Endothelial cell of umbilical vein (primary cell): ENCODE measurements at regions not wholly inside any gene's neighbourhood (a gene's known extent, or its start where the extent isn't known, plus 50 kb on each side); places are given as distances from the start of the nearest gene placed in this dataset.

ENCODE experiments used
- BruUV-seq: library from RNA; stranded (reverse); fragments of 400-500 nt; replicated peaks from 2 replicates; lab custom pipeline; 2021; lab: Mats Ljungman, UMichigan
- CTCF ChIA-PET: fragments of 300-600, 350-600 bp; sonication (Branson Sonifier 250); formaldehyde crosslinking; loops from one replicate; lab custom pipeline; 2021; ENCODE audit warnings: antibody characterized with exemption, inconsistent platforms; lab: Charles Lee
- POLR2A ChIA-PET: fragments of 300-600, 350-600 bp; sonication (Branson Sonifier 250); formaldehyde crosslinking; loops from one replicate; lab custom pipeline; 2021; ENCODE audit warnings: antibody characterized with exemption, inconsistent platforms; lab: Charles Lee
- DNase-seq: peaks from one replicate; pipeline ENCODE4 v3.0.0-alpha.2; 2011; ENCODE audit warnings: low read depth, low spot score
- FAIRE-seq: peaks from 2 replicates; lab custom pipeline; 2011; peaks lifted over from hg19 to GRCh38; lab: Jason Lieb, UNC
- H2AFZ ChIP-seq: 2 replicates; pipeline ENCODE4 v1.6.0; 2012; ENCODE audit warnings: low read depth, low read length, control low read depth, inconsistent platforms
- H3K27ac ChIP-seq: 2 replicates; pipeline ENCODE4 v1.5.1; 2011; ENCODE audit warnings: low read depth, mild to moderate bottlenecking, control low read depth, low read length, moderate library complexity; ENCODE audit not compliant: insufficient read depth
- H3K27me3 ChIP-seq, 2 experiments: 2 replicates each; pipeline versions ENCODE4 v1.6.0 to v1.6.1; 2011; ENCODE audit warnings: low read length in 2 of 2, mixed read lengths in 1 of 2; ENCODE audit not compliant: control insufficient read depth in 2 of 2, insufficient read depth in 2 of 2
- H3K36me3 ChIP-seq, 2 experiments: 2 replicates in 1 of 2; 3 replicates in 1 of 2; pipeline ENCODE4 v1.5.1; 2011; ENCODE audit warnings: low read length in 2 of 2, mild to moderate bottlenecking in 1 of 2, moderate library complexity in 1 of 2; ENCODE audit not compliant: control insufficient read depth in 2 of 2, insufficient read depth in 2 of 2; ENCODE audit errors: extremely low read depth in 1 of 2
- H3K4me1 ChIP-seq: 3 replicates; pipeline ENCODE4 v1.5.1; 2011; ENCODE audit warnings: mild to moderate bottlenecking, low read length; ENCODE audit not compliant: control insufficient read depth, insufficient read depth; ENCODE audit errors: extremely low read depth
- H3K4me2 ChIP-seq: 2 replicates; pipeline ENCODE4 v1.6.1; 2011; ENCODE audit warnings: low read length, control low read depth, mixed read lengths; ENCODE audit not compliant: insufficient read depth
- H3K4me3 ChIP-seq, 3 experiments: fragments of 200-600 bp in 1 of 3; sonication (generic), shearing (Covaris generic) in 1 of 3; replicated peaks in 1 of 3; 2 replicates each; pipeline ENCODE4 v1.5.1; 2011 to 2016; ENCODE audit warnings: control low read depth in 3 of 3, low read length in 3 of 3, mild to moderate bottlenecking in 2 of 3, inconsistent platforms in 1 of 3, low read depth in 1 of 3, moderate library complexity in 1 of 3; ENCODE audit not compliant: insufficient read depth in 1 of 3
- H3K79me2 ChIP-seq: 2 replicates; pipeline ENCODE4 v1.6.0; 2012; ENCODE audit warnings: low read length, inconsistent platforms; ENCODE audit not compliant: control insufficient read depth, insufficient read depth
- H3K9ac ChIP-seq: replicated peaks from 2 replicates; pipeline ENCODE3; 2011; ENCODE audit warnings: low read length, control low read depth; ENCODE audit not compliant: insufficient read depth; ENCODE audit errors: extremely low read depth
- H3K9me1 ChIP-seq: replicated peaks from 3 replicates; pipeline ENCODE4 v1.6.0; 2011; ENCODE audit warnings: mild to moderate bottlenecking, low read length; ENCODE audit not compliant: control insufficient read depth, insufficient read depth; ENCODE audit errors: extremely low read depth
- H3K9me3 ChIP-seq: replicated peaks from 2 replicates; pipeline ENCODE4 v1.5.1; 2012; ENCODE audit warnings: low read length, inconsistent platforms; ENCODE audit not compliant: control insufficient read depth, insufficient read depth
- H4K20me1 ChIP-seq: replicated peaks from 2 replicates; pipeline ENCODE3; 2011; ENCODE audit warnings: mild to moderate bottlenecking, low read length; ENCODE audit not compliant: control insufficient read depth, insufficient read depth; ENCODE audit errors: extremely low read depth
- EZH2 ChIP-seq: IDR thresholded peaks from 2 replicates; pipeline ENCODE4 v1.6.1; 2012; ENCODE audit warnings: borderline replicate concordance, low read depth, mild to moderate bottlenecking, moderate library complexity, low read length, inconsistent platforms; ENCODE audit not compliant: severe bottlenecking
- FOS ChIP-seq: IDR thresholded peaks from 2 replicates; pipeline ENCODE4 v1.6.1; 2011; ENCODE audit warnings: mild to moderate bottlenecking, low read length, moderate library complexity, borderline replicate concordance; ENCODE audit not compliant: insufficient read depth
- GATA2 ChIP-seq: IDR thresholded peaks from 2 replicates; pipeline ENCODE4 v1.7.0; 2011; ENCODE audit warnings: low read depth, mild to moderate bottlenecking, moderate library complexity, mixed read lengths, low read length; ENCODE audit not compliant: insufficient read length, insufficient read depth
- JUN ChIP-seq: IDR thresholded peaks from 2 replicates; pipeline ENCODE4 v1.6.1; 2011; ENCODE audit warnings: borderline replicate concordance, low read depth; ENCODE audit not compliant: insufficient read length, insufficient read depth
- MYC ChIP-seq: IDR thresholded peaks from one replicate; pipeline ENCODE4 v1.6.1; 2011; ENCODE audit warnings: mild to moderate bottlenecking, low read depth, low read length
- POLR2A ChIP-seq: IDR thresholded peaks from 2 replicates; pipeline ENCODE4 v1.6.1; 2012; ENCODE audit warnings: low read depth, mild to moderate bottlenecking, control low read depth, low read length
- POLR2AphosphoS5 ChIP-seq: IDR thresholded peaks from 2 replicates; pipeline ENCODE4 v1.6.1; 2012; ENCODE audit warnings: low read depth, mild to moderate bottlenecking, control low read depth, low read length, moderate library complexity; ENCODE audit not compliant: insufficient read depth
- dilution Hi-C: fragments of 300-500 bp; cut with MboI; formaldehyde crosslinking; loops from one replicate; pipeline ENCODE4 v1.15.0; 2019; ENCODE audit warnings: low sequenced_read_pairs; ENCODE audit not compliant: extremely low pct_ligation_motif_present
- intact Hi-C: fragments of 100-400 bp; cut with micrococcal nuclease; formaldehyde crosslinking; loops from one replicate; pipeline ENCODE4 v1.10.0; 2022
- TF ChIP-seq, protein P1 (sequence below): IDR thresholded peaks from 2 replicates; pipeline ENCODE4 v1.6.1; 2011; ENCODE audit not compliant: insufficient read depth, insufficient read length
- TF ChIP-seq, protein P2 (sequence below), 2 donors: IDR thresholded peaks; 1 replicate in 1 of 2; 2 replicates in 1 of 2; pipeline ENCODE4 v1.5.1; 2011; ENCODE audit warnings: low read length in 2 of 2, mild to moderate bottlenecking in 2 of 2, moderate library complexity in 2 of 2, control low read depth in 1 of 2, inconsistent platforms in 1 of 2, low read depth in 1 of 2; ENCODE audit not compliant: insufficient read depth in 1 of 2; ENCODE audit errors: extremely low read depth in 1 of 2

DNA sequence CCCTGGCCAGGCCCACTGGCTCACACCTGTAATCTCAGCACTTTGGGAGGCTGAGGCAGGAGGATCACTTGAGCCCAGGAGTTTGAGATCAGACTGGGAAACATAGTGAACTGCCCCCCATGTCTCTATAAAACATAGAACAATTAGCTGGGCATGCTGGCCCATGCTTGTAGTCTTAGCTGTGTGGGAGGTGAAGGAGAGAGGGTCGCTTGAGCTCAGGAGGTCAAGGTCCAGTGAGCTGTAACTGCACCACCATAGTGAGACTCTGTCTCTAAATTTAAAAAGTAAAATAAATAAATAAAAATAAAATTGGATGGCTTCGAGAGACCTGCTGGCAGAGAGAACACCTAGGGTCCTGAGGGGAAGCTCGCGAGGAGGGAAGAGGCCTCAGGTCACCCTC, 69.9 kb upstream of the PARD3 start:
- CTCF ChIA-PET: no interaction called here
- no peak overlapping the region for H3K4me3 ChIP-seq
- dilution Hi-C loops: no loop called here
- FAIRE-seq (no peak), DNase-seq (no peak)
- H3K36me3 ChIP-seq: no peaks in the 10 kb centered on the region
- H2AFZ ChIP-seq: no peak overlapping the region
- POLR2A ChIA-PET: no interaction called here
- no peak overlapping the region for H3K4me2 ChIP-seq
- no peaks in the 10 kb centered on the region for H3K9me1 ChIP-seq
- BruUV-seq: no TSS peak
- no peak overlapping the region for H3K27ac ChIP-seq
- H3K27me3 ChIP-seq: no peaks in the 10 kb centered on the region
- no peaks in the 10 kb centered on the region for H4K20me1 ChIP-seq
- intact Hi-C loops: no loop called here
- no peak overlapping the region for H3K9ac ChIP-seq
- no peaks in the 10 kb centered on the region for H3K79me2 ChIP-seq
- TF ChIP-seq, protein P1, sequence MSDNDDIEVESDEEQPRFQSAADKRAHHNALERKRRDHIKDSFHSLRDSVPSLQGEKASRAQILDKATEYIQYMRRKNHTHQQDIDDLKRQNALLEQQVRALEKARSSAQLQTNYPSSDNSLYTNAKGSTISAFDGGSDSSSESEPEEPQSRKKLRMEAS: no peak
- TF ChIP-seq, protein P2, sequence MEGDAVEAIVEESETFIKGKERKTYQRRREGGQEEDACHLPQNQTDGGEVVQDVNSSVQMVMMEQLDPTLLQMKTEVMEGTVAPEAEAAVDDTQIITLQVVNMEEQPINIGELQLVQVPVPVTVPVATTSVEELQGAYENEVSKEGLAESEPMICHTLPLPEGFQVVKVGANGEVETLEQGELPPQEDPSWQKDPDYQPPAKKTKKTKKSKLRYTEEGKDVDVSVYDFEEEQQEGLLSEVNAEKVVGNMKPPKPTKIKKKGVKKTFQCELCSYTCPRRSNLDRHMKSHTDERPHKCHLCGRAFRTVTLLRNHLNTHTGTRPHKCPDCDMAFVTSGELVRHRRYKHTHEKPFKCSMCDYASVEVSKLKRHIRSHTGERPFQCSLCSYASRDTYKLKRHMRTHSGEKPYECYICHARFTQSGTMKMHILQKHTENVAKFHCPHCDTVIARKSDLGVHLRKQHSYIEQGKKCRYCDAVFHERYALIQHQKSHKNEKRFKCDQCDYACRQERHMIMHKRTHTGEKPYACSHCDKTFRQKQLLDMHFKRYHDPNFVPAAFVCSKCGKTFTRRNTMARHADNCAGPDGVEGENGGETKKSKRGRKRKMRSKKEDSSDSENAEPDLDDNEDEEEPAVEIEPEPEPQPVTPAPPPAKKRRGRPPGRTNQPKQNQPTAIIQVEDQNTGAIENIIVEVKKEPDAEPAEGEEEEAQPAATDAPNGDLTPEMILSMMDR (IDR thresholded peaks at IDR 0.05; ENCODE audit: extremely low read depth in 1 of 2, insufficient read depth in 1 of 2, low read depth in 1 of 2, low read length in 2 of 2): no peak
- TF ChIP-seq POLR2A: no peak
- no peak for TF ChIP-seq MYC
- no peak for TF ChIP-seq GATA2
- no peak for TF ChIP-seq EZH2
- TF ChIP-seq POLR2AphosphoS5: no peak
- no peak for TF ChIP-seq FOS
- no peak for TF ChIP-seq JUN
- H3K9me3 ChIP-seq: no peaks in the 10 kb centered on the region
- H3K4me1 ChIP-seq: no peaks in the 10 kb centered on the region
